ENCODE measurements at regions not wholly inside any gene's neighbourhood (a gene's known extent, or its start where the extent isn't known, plus 50 kb on each side); places are given as distances from the start of the nearest gene placed in this dataset.

DNA sequence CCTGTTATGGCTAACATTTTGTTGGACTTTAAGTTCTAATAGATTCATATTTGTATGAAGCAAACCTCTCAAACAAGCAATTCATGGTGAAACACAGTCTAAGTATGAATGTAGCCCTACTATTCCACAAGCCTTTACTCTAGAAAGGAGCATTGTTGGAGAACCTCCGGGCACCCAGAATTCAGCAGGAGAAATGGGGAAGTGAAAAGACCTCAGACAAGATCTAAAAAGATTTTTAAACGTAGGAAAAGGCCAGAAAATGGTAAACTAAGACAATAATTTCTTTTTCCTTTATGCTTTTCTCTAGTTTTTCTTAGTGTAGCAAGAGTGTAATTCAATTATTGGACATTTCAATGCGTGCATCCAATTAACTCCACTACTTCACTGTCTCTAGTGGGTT is 426.4 kb downstream of the INSC start:
- TF ChIP-seq, protein P1, sequence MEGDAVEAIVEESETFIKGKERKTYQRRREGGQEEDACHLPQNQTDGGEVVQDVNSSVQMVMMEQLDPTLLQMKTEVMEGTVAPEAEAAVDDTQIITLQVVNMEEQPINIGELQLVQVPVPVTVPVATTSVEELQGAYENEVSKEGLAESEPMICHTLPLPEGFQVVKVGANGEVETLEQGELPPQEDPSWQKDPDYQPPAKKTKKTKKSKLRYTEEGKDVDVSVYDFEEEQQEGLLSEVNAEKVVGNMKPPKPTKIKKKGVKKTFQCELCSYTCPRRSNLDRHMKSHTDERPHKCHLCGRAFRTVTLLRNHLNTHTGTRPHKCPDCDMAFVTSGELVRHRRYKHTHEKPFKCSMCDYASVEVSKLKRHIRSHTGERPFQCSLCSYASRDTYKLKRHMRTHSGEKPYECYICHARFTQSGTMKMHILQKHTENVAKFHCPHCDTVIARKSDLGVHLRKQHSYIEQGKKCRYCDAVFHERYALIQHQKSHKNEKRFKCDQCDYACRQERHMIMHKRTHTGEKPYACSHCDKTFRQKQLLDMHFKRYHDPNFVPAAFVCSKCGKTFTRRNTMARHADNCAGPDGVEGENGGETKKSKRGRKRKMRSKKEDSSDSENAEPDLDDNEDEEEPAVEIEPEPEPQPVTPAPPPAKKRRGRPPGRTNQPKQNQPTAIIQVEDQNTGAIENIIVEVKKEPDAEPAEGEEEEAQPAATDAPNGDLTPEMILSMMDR (IDR thresholded peaks at IDR 0.05) = no peak
- TF ChIP-seq POLR2A (IDR thresholded peaks at IDR 0.05) = no peak
